CD4-positive, alpha-beta T cell treated with Interferon gamma for 1 hour (primary cell): ENCODE measurements at regions not wholly inside any gene's neighbourhood (a gene's known extent, or its start where the extent isn't known, plus 50 kb on each side); places are given as distances from the start of the nearest gene placed in this dataset.
A peak's percentile ranks its signal among the peaks of the same experiment; 100 is the strongest.

Experiments
- DNase-seq: peaks from one replicate; pipeline ENCODE4 v3.0.0-alpha.2; 2020

- no peak for DNase-seq
Measured at GRCh38 chr20:40536808-40537207, 152.2 kb downstream of the MAFB start.

DNA sequence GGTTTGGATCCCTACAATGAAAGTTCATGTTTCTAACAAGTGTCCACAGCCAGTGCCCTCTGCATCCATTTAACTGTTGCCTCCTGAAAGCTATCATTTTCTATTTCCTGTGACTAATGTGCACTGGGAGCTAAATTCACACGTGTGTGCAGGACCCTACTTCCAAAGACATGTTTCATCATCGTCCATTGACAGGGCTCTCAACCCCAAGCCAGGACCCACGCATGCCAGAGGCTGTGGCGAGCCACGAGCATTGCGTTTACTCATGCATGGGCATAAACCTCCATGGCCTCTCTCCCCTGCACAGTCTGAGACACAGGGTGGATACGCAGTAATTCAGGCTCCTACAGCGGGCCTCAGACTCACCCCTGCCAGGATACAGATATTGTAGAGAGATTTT, 153.2 kb downstream of the MAFB start:
- DNase-seq = no peak

DNA sequence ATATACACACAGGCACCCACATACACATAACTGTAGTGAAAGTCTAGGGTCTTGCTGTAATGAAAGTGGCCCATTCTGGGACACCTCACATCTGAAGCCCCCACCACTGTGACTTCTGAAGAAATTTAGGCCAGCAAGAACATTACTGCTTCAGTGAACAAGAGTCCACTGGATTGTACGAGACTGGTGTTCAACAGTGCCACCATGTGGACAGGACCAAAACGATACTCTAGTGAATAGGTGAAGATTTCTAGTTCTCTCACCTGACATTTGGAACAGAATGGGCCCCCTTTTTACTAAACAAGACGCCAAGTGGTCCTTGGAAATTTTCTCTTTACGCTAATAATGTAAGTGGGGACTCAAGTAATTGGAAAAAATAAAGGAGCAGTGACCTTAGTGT, 156.9 kb downstream of the MAFB start:
- no peak for DNase-seq

DNA sequence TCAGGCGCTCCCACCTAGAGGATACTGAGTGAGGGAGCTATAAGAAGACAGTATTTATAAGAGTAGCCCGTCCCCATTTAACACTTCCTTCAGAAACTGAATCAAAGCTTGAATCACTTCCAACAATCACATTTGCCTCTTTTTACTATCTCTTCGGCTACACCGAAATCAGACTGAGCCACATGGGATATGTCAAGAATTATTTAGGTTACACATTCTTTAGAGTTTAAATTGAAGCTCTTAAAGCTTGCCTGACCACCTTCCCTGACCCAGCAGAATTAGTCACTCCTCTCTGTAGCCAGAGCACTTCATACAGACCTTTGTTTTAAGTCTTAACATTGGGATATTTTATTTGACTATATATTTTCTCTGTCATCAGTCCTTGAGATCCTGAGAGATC, 163.7 kb downstream of the MAFB start:
- DNase-seq = no peak

DNA sequence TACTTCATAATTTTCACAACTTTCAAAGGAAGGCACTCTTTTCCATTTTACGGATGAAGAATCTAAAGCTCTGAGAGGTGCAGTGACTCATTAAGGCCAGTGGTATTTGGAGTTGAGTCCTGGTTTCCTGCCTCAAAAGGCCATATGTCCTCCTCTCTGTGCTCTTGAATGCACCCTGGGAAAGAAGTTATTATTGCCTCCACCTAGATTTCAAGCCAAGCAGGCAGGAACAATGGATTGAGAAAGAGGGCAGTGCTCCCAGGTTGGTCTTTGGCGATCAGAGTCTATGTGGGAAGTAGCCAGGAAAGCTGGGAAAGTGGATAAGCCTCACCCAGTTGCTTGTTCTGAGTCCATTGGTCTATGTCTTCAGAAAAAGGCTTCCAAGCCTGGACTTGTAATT, 165.0 kb downstream of the MAFB start:
- DNase-seq = no peak

- DNase-seq = no peak
Measured at GRCh38 chr20:40522405-40522804, 166.6 kb downstream of the MAFB start.

GRCh38 chr20:40521962-40522361, 167.1 kb downstream of the MAFB start:
- DNase-seq = no peak

DNA sequence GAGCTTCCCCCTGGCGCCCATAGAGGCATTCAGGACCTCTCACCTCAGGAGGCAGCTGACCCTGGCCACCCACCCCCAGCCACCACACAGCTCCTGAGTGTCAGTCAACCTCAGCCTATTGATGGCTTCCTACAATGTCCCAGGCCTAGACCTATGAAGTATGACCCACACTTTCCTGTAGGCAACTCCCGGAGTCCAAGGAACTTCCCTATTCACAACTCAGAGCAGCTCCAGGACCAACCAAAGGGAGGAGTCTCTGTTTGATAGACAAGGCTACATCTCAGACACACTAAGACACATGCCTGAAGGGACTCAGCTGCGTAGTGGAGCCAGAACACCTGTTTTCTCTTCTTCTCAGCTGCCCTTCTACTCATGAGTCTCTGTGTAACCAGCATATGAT, 169.1 kb downstream of the MAFB start:
- no peak for DNase-seq

DNA sequence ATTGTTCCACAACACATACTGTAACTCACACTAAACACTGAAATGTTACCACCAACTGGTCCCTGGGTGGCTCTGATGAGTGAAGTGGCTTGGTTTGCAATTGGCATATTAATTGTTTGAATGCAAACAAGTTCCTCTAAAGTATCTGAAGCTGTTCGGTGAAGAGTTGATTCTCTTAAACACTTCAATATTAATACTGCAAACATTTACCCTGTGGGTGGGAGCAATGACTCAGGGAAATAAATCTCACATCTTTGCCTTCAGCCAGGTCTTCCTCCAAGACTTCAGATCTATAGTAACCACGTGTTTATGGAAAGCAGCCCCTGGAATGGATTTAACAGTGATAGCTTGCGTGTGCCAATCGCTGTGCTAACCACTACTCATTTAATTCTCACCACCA, 176.0 kb downstream of the MAFB start:
- no peak for DNase-seq

- DNase-seq = no peak
Measured at GRCh38 chr20:40512591-40512990, 176.4 kb downstream of the MAFB start.

- no peak for DNase-seq
Measured at GRCh38 chr20:40511478-40511877, 177.6 kb downstream of the MAFB start.

- DNase-seq = no peak
Measured at GRCh38 chr20:40510622-40511021, 178.4 kb downstream of the MAFB start.

- DNase-seq = no peak
Measured at GRCh38 chr20:40508821-40509220, 180.2 kb downstream of the MAFB start.

DNA sequence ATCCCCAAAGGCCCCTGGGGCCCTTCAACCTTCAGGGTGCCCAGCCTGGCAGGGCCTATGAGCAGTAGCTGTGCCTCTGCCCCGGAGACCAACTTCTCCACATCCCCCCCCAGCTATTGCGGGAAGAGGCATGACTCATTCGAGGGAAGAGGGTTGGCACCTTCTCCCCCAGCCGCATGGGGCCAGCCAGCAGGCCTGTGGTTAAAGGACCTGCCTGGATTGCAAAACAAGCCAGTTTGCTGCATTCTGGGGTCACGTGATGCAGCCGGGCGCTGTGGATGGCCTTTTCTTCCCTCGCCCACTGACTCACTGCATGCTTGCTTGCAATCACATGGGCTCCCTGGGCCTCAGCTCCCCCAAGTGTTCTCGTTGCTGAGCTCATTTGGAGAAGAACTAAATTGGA, 182.5 kb downstream of the MAFB start:
- peak; percentile 91 for DNase-seq

DNA sequence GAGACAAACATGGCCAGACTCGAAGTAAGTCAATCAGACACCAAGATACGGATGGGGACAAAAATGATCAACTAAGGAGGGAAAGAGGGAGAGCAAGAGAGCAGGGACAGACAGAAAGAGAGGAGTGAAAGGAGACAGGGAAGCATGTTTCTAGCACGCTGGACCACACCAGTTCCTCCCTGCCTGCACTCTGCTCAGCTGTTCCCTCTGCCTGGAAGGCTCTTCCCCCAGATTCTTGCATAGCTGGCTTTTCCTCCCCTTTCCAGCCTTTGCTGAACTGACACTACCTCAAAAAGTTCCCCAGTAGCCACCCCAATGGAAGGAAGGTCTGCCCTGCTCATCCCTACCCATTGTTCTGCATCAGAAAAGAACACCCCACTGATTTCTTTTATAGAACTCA, 185.9 kb downstream of the MAFB start:
- DNase-seq = no peak

DNA sequence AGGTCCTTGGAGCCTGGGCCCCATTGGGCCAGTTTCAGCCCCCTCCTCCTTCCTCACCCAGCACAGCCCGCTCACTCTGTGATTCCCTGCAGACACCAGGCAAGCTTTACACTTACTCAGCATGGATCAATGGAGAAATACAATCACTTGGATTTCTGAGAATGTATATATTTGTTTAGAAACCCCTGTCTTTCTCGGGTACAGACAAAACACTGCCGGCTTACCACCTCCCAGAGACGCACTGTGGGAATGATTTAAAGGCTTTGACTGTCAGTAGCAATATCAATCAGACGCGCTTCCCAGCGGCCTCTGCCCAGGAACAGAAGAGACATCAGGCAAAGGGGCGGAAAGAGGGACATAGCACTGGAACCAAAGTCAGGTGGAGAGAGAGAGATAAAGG, 186.5 kb downstream of the MAFB start:
- DNase-seq = no peak

- DNase-seq = no peak
Measured at GRCh38 chr20:40499391-40499790, 189.6 kb downstream of the MAFB start.

DNA sequence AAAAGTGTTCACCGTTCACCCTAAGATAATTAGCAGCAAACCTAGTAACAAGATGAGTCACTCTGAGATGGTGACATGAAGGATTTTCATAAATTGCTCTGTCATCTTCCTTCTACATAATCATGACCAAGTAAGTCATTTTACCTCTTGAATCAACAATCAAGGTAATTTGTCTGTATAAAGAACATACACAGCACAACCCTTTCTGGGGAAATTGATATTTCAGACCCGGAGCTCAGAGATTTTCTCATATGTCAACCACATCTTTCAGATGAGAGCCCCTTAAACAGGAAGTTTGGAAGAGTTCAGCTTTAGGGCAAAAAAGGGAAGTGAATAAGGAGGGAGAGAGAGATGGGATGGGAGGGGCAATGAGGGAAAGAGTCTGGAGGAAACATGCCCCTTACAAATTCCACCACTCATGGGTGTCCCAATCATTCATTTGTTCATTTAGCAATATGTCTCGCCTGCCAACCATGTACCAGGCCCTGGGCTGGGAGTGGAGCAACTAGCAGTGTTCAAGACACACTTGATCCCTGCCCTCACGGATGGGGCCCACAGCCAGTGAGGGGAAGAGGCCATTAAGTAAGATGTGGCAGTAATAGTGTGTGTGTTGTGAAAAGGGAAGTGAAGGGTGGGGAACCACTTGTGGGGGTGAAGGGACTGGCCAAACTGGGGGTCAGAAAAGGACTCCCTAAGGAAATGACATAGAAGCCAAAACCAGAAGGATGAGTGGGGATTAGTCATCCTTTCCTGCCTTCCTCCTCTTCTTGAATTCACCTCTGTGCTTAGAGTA, 190.9 kb downstream of the MAFB start:
- DNase-seq = peak; percentile 76

- no peak for DNase-seq
Measured at GRCh38 chr20:40495956-40496355, 193.1 kb downstream of the MAFB start.

DNA sequence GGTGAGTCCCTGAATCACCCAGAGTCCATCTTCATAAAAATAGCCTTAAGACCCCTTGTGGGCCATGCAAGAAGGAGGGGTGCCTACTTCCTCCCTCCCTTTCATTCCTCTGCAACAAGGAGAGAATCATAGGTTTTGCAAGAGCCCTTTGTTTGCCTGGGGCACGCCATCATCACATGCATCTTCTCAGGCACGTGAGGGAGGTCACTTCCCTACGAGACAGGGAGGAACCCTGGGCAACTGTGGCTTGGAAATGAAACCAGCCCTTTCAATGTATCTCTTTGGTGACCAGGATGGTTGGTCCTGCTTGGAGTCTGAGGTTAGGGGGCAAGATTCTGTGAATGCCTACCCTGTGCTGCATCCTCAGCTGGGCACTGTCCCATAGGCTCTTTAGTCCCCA, 194.8 kb downstream of the MAFB start:
- DNase-seq = peak; percentile 67

DNA sequence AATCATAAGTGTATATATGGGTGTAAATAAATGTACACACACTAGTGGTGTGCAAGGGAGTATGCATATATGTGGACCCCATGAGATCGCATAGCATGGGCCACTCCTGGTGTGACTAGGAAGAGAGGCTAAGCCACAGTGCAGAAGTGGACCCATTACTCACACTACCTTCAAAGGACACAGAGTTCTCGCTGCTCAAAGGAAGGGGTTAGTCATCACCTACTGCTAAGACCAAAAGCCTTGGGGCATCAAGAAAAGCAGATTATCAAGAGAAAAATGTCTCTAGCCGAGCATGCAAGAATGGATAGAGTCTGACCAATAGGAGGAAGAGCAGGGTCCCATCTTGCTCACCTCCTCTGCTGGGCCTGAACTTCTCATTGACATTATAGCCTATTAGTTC, 195.5 kb downstream of the MAFB start:
- peak; percentile 26 for DNase-seq

DNA sequence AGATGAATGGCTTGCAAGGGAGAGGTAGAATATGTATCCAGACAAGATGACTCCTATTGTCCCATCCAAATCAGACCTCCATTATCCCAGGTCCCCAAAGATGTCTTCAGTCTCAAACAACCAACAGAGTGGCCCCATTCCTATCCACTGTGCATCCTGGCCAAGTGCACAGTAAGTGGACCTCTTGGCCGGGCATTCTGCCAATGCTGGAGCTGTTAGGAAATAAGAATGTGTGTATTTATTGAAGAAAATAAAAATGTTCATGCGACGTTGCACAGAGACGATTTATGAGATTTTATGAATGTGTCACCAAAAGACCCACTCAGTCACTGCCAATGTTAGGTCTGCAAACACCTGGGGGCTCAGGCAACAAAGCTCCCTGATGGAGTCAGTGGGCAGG, 196.0 kb downstream of the MAFB start:
- DNase-seq = no peak

GRCh38 chr20:40491009-40491590, 197.9 kb downstream of the MAFB start:
- DNase-seq = no peak

DNA sequence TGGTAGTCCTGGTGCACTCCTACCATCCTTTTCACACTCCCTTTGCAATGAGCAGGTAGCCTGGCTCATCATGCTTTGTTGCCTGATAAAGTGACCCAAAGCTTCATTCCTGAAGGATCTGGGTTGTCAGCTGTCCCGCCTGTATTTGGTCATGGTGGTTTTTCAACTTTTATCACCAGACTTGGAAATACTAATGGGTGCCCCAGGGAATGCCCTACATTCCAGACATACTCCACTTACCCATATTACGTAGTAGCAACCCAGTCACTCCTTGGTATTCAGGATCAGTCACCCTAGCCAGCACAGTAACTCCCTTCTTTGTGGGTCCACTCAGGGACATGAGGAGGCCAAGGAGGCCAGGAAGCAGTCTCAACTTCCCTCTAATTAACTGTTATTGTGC, 199.2 kb downstream of the MAFB start:
- DNase-seq = no peak

GRCh38 chr20:40488401-40488800, 200.6 kb downstream of the MAFB start:
- DNase-seq = no peak
